Activated naive CD4-positive, alpha-beta T cell treated with anti-CD3 and anti-CD28 coated beads for 36 hours (primary cell): ENCODE measurements at regions not wholly inside any gene's neighbourhood (a gene's known extent, or its start where the extent isn't known, plus 50 kb on each side); places are given as distances from the start of the nearest gene placed in this dataset.

Experiments used
- CTCF ChIA-PET: fragments of 350-600 bp; sonication (Branson Sonifier 250); formaldehyde crosslinking; loops from one replicate; lab custom pipeline; 2021; ENCODE audit warnings: antibody characterized with exemption; lab: Charles Lee
- DNase-seq: peaks from one replicate; pipeline ENCODE4 v3.0.0-alpha.2; 2020
- H3K27ac Mint-ChIP-seq: one replicate; pipeline ENCODE4 v1.8.0; 2021; ENCODE audit warnings: mild to moderate bottlenecking, mixed read lengths
- H3K27me3 Mint-ChIP-seq: one replicate; pipeline ENCODE4 v1.8.0; 2021; ENCODE audit warnings: low read depth, mixed read lengths
- H3K36me3 Mint-ChIP-seq: one replicate; pipeline ENCODE4 v1.8.0; 2021; ENCODE audit warnings: low read depth, mixed read lengths
- H3K4me1 Mint-ChIP-seq: one replicate; pipeline ENCODE4 v1.8.0; 2021; ENCODE audit warnings: low read depth, mixed read lengths
- H3K4me3 Mint-ChIP-seq: one replicate; pipeline ENCODE4 v1.8.0; 2021; ENCODE audit warnings: mild to moderate bottlenecking, moderate library complexity, mixed read lengths
- H3K9me3 Mint-ChIP-seq: one replicate; pipeline ENCODE4 v1.8.0; 2021; ENCODE audit warnings: mixed read lengths
- intact Hi-C: fragments of 100-400 bp; cut with micrococcal nuclease; formaldehyde crosslinking; loops from one replicate; pipeline ENCODE4 v1.15.1; 2023

GRCh38 chr5:67337751-67338150, 141.2 kb upstream of the CD180 start:
- H3K9me3 Mint-ChIP-seq, result no peaks in the 10 kb centered on the region
- H3K4me1 Mint-ChIP-seq, result no peaks in the 10 kb centered on the region
- H3K27me3 Mint-ChIP-seq, result peaks cover 2% of the 10 kb centered on the region

GRCh38 chr5:67335426-67335825, 138.8 kb upstream of the CD180 start:
- Mint-ChIP-seq H3K27ac (no peak overlapping the region), H3K27me3 (peaks cover 2% of the 10 kb centered on the region), H3K4me1 (no peaks in the 10 kb centered on the region), H3K4me3 (no peak overlapping the region), H3K9me3 (peaks cover 8% of the 10 kb centered on the region), H3K36me3 (no peaks in the 10 kb centered on the region)
- CTCF ChIA-PET, result no interaction called here
- no peak for DNase-seq
- intact Hi-C loops, result no loop called here

More at GRCh38 chr5:67337751-67338150, 141.2 kb upstream of the CD180 start:
- no peak overlapping the region for H3K27ac Mint-ChIP-seq
- intact Hi-C loops, result no loop called here
- CTCF ChIA-PET, result no interaction called here
- H3K4me3 Mint-ChIP-seq, result no peak overlapping the region
- no peak for DNase-seq
- no peaks in the 10 kb centered on the region for H3K36me3 Mint-ChIP-seq

GRCh38 chr5:67334373-67334772, 137.8 kb upstream of the CD180 start:
- H3K36me3 Mint-ChIP-seq, result no peaks in the 10 kb centered on the region
- H3K4me3 Mint-ChIP-seq, result no peak overlapping the region
- H3K27me3 Mint-ChIP-seq, result no peaks in the 10 kb centered on the region
- no peaks in the 10 kb centered on the region for H3K4me1 Mint-ChIP-seq
- no peak for DNase-seq
- CTCF ChIA-PET, result interaction anchor here (0.5 to 0.8 kb wide), 4 partner anchors 88 to 459 kb away, joined by 3 to 4 read pairs (median 3); no protein-coding TSS in a partner anchor
- intact Hi-C loops, result no loop called here
- peaks cover 8% of the 10 kb centered on the region for H3K9me3 Mint-ChIP-seq
- H3K27ac Mint-ChIP-seq, result no peak overlapping the region

GRCh38 chr5:67333171-67333570, 136.6 kb upstream of the CD180 start:
- Mint-ChIP-seq H3K36me3 (no peaks in the 10 kb centered on the region), H3K9me3 (peaks cover 8% of the 10 kb centered on the region), H3K4me3 (no peak overlapping the region), H3K4me1 (no peaks in the 10 kb centered on the region), H3K27ac (no peak overlapping the region), H3K27me3 (no peaks in the 10 kb centered on the region)
- no peak for DNase-seq
- CTCF ChIA-PET, result no interaction called here
- intact Hi-C loops, result no loop called here

GRCh38 chr5:67331296-67331925, 134.8 kb upstream of the CD180 start:
- CTCF ChIA-PET, result no interaction called here
- H3K9me3 Mint-ChIP-seq, result peaks cover 8% of the 10 kb centered on the region
- no peaks in the 10 kb centered on the region for H3K4me1 Mint-ChIP-seq
- H3K4me3 Mint-ChIP-seq, result no peak overlapping the region
- H3K27ac Mint-ChIP-seq, result no peak overlapping the region
- no peaks in the 10 kb centered on the region for H3K36me3 Mint-ChIP-seq
- no peak for DNase-seq
- intact Hi-C loops, result no loop called here
- no peaks in the 10 kb centered on the region for H3K27me3 Mint-ChIP-seq

- H3K9me3 Mint-ChIP-seq, result no peaks in the 10 kb centered on the region
- DNase-seq, result no peak
- no peaks in the 10 kb centered on the region for H3K36me3 Mint-ChIP-seq
- H3K27ac Mint-ChIP-seq, result no peak overlapping the region
- no peaks in the 10 kb centered on the region for H3K27me3 Mint-ChIP-seq
- H3K4me1 Mint-ChIP-seq, result no peaks in the 10 kb centered on the region
- H3K4me3 Mint-ChIP-seq, result no peak overlapping the region
- intact Hi-C loops, result no loop called here
- CTCF ChIA-PET, result no interaction called here
Observed at GRCh38 chr5:67319935-67320725, 123.5 kb upstream of the CD180 start.

- CTCF ChIA-PET, result interaction anchor here (0.8 kb wide), 1 partner anchor 32 kb away, joined by 3 read pairs; no protein-coding TSS in a partner anchor
- intact Hi-C loops, result no loop called here
- Mint-ChIP-seq H3K4me3 (no peak overlapping the region), H3K4me1 (no peaks in the 10 kb centered on the region), H3K27ac (no peak overlapping the region), H3K27me3 (no peaks in the 10 kb centered on the region), H3K9me3 (no peaks in the 10 kb centered on the region), H3K36me3 (no peaks in the 10 kb centered on the region)
- no peak for DNase-seq
Observed at GRCh38 chr5:67318746-67319145, 122.1 kb upstream of the CD180 start.

- Mint-ChIP-seq H3K36me3 (no peaks in the 10 kb centered on the region), H3K27ac (no peak overlapping the region), H3K4me3 (no peak overlapping the region), H3K4me1 (no peaks in the 10 kb centered on the region), H3K9me3 (no peaks in the 10 kb centered on the region), H3K27me3 (no peaks in the 10 kb centered on the region)
- CTCF ChIA-PET, result interaction anchor here (1.1 kb wide), 1 partner anchor 28 kb away, joined by 3 read pairs; no protein-coding TSS in a partner anchor
- intact Hi-C loops, result no loop called here
- DNase-seq, result no peak
Observed at GRCh38 chr5:67317603-67318002, 121.0 kb upstream of the CD180 start.

GRCh38 chr5:67316695-67317094, 120.1 kb upstream of the CD180 start:
- H3K4me1 Mint-ChIP-seq, result no peaks in the 10 kb centered on the region
- H3K36me3 Mint-ChIP-seq, result no peaks in the 10 kb centered on the region
- no peaks in the 10 kb centered on the region for H3K9me3 Mint-ChIP-seq
- no peak overlapping the region for H3K27ac Mint-ChIP-seq
- H3K27me3 Mint-ChIP-seq, result no peaks in the 10 kb centered on the region
- CTCF ChIA-PET, result interaction anchor here (0.7 to 1.1 kb wide), 3 partner anchors 29 to 936 kb away, joined by 3 to 4 read pairs (median 4); no protein-coding TSS in a partner anchor
- H3K4me3 Mint-ChIP-seq, result no peak overlapping the region
- intact Hi-C loops, result no loop called here
- no peak for DNase-seq

GRCh38 chr5:67315082-67315989, 118.7 kb upstream of the CD180 start:
- CTCF ChIA-PET, result interaction anchor here (1.1 kb wide), 1 partner anchor 35 kb away, joined by 4 read pairs; no protein-coding TSS in a partner anchor
- intact Hi-C loops, result no loop called here

GRCh38 chr5:67311701-67312100, 115.1 kb upstream of the CD180 start:
- no peak overlapping the region for H3K27ac Mint-ChIP-seq
- H3K9me3 Mint-ChIP-seq, result no peaks in the 10 kb centered on the region
- no peaks in the 10 kb centered on the region for H3K27me3 Mint-ChIP-seq
- no peaks in the 10 kb centered on the region for H3K36me3 Mint-ChIP-seq
- H3K4me3 Mint-ChIP-seq, result no peak overlapping the region
- no peak for DNase-seq
- intact Hi-C loops, result no loop called here
- H3K4me1 Mint-ChIP-seq, result peaks cover 11% of the 10 kb centered on the region
- CTCF ChIA-PET, result no interaction called here

More at GRCh38 chr5:67315082-67315989, 118.7 kb upstream of the CD180 start:
- no peaks in the 10 kb centered on the region for H3K4me1 Mint-ChIP-seq
- no peaks in the 10 kb centered on the region for H3K36me3 Mint-ChIP-seq
- H3K27me3 Mint-ChIP-seq, result no peaks in the 10 kb centered on the region
- no peak overlapping the region for H3K4me3 Mint-ChIP-seq
- DNase-seq, result no peak
- no peaks in the 10 kb centered on the region for H3K9me3 Mint-ChIP-seq
- H3K27ac Mint-ChIP-seq, result no peak overlapping the region

GRCh38 chr5:67311208-67311607, 114.6 kb upstream of the CD180 start:
- Mint-ChIP-seq H3K9me3 (no peaks in the 10 kb centered on the region), H3K36me3 (no peaks in the 10 kb centered on the region), H3K4me3 (no peak overlapping the region), H3K27me3 (no peaks in the 10 kb centered on the region), H3K27ac (no peak overlapping the region), H3K4me1 (peaks cover 16% of the 10 kb centered on the region)
- CTCF ChIA-PET, result no interaction called here
- no peak for DNase-seq
- intact Hi-C loops, result no loop called here
